ENCODE measurements at regions not wholly inside any gene's neighbourhood (a gene's known extent, or its start where the extent isn't known, plus 50 kb on each side); places are given as distances from the start of the nearest gene placed in this dataset.
A peak's percentile ranks its signal among the peaks of the same experiment; 100 is the strongest.
"Not testable (repeated sequence)": the region's sequence is repeated elsewhere in the genome, so short reads cannot be mapped to it uniquely, and the experiment has no call there.

GRCh38 chr6:51302431-51302830, 483.8 kb downstream of the TFAP2B start:
- DNase-seq (ENCODE audit: low spot score), result no peak

GRCh38 chr6:51303338-51303737, 484.7 kb downstream of the TFAP2B start:
- no peak for DNase-seq (ENCODE audit: low spot score)

GRCh38 chr6:51314965-51315364, 496.3 kb downstream of the TFAP2B start:
- DNase-seq (ENCODE audit: low spot score), result no peak

GRCh38 chr6:51318674-51319073, 500.0 kb downstream of the TFAP2B start:
- no peak for DNase-seq (ENCODE audit: low spot score)

GRCh38 chr6:51321477-51321876, 502.8 kb downstream of the TFAP2B start:
- DNase-seq (ENCODE audit: low spot score), result not testable (repeated sequence)

- no peak for DNase-seq (ENCODE audit: low spot score)
Measured at GRCh38 chr6:51322505-51322904, 503.8 kb downstream of the TFAP2B start.

- DNase-seq (ENCODE audit: low spot score), result no peak
Measured at GRCh38 chr6:51323056-51323455, 504.4 kb downstream of the TFAP2B start.

- no peak for DNase-seq (ENCODE audit: low spot score)
Measured at GRCh38 chr6:51330971-51331370, 512.3 kb downstream of the TFAP2B start.

- DNase-seq (ENCODE audit: low spot score), result no peak
Measured at GRCh38 chr6:51335543-51335942, 516.9 kb downstream of the TFAP2B start.

- no peak for DNase-seq (ENCODE audit: low spot score)
Measured at GRCh38 chr6:51336185-51336584, 517.5 kb downstream of the TFAP2B start.

- DNase-seq (ENCODE audit: low spot score), result no peak
Measured at GRCh38 chr6:51337277-51337676, 518.6 kb downstream of the TFAP2B start.

GRCh38 chr6:51339108-51339507, 520.4 kb downstream of the TFAP2B start:
- DNase-seq (ENCODE audit: low spot score), result no peak

- no peak for DNase-seq (ENCODE audit: low spot score)
Measured at GRCh38 chr6:51339728-51340127, 521.1 kb downstream of the TFAP2B start.

- no peak for DNase-seq (ENCODE audit: low spot score)
Measured at GRCh38 chr6:51342393-51342792, 523.7 kb downstream of the TFAP2B start.

GRCh38 chr6:51349857-51350256, 531.2 kb downstream of the TFAP2B start:
- no peak for DNase-seq (ENCODE audit: low spot score)

- no peak for DNase-seq (ENCODE audit: low spot score)
Measured at GRCh38 chr6:51350308-51350904, 531.7 kb downstream of the TFAP2B start.

GRCh38 chr6:51352506-51353029, 533.9 kb downstream of the TFAP2B start:
- DNase-seq (ENCODE audit: low spot score), result no peak

GRCh38 chr6:51360287-51360686, 541.6 kb downstream of the TFAP2B start:
- DNase-seq (ENCODE audit: low spot score), result no peak

GRCh38 chr6:51365566-51365965, 546.9 kb downstream of the TFAP2B start:
- no peak for DNase-seq (ENCODE audit: low spot score)

GRCh38 chr6:51369485-51369884, 550.8 kb downstream of the TFAP2B start:
- no peak for DNase-seq (ENCODE audit: low spot score)

GRCh38 chr6:51382847-51383246, 564.2 kb downstream of the TFAP2B start:
- DNase-seq (ENCODE audit: low spot score), result peak; percentile 7

GRCh38 chr6:51384736-51385135, 566.1 kb downstream of the TFAP2B start:
- DNase-seq (ENCODE audit: low spot score), result no peak

- no peak for DNase-seq (ENCODE audit: low spot score)
Measured at GRCh38 chr6:51386347-51386836, 567.7 kb downstream of the TFAP2B start.

GRCh38 chr6:51387907-51388306, 569.2 kb downstream of the TFAP2B start:
- no peak for DNase-seq (ENCODE audit: low spot score)

Measured in SK-N-DZ (cell line).